CD4-positive, alpha-beta T cell (primary cell): ENCODE measurements at regions not wholly inside any gene's neighbourhood (a gene's known extent, or its start where the extent isn't known, plus 50 kb on each side); places are given as distances from the start of the nearest gene placed in this dataset.

ENCODE experiments used
- ATAC-seq: fragments of 200-7000 bp; cut with Tn5 transposase; one replicate; pipeline ENCODE4 v1.10.0; 2022; ENCODE audit warnings: mild to moderate bottlenecking; ENCODE audit not compliant: poor library complexity
- CTCF ChIA-PET: fragments of 350-600 bp; sonication (Branson Sonifier 250); formaldehyde crosslinking; loops from one replicate; lab custom pipeline; 2021; ENCODE audit warnings: antibody characterized with exemption, inconsistent platforms; lab: Charles Lee
- POLR2A ChIA-PET: fragments of 350-600 bp; sonication (Branson Sonifier 250); formaldehyde crosslinking; loops from one replicate; lab custom pipeline; 2021; ENCODE audit warnings: antibody characterized with exemption, inconsistent platforms; lab: Charles Lee
- DNase-seq, 14 experiments: peaks; one replicate each; pipeline ENCODE4 v3.0.0-alpha.2; 2013 to 2020; ENCODE audit warnings: mixed read lengths in 2 of 14
- H3K27ac ChIP-seq, 2 donors: one replicate each; pipeline versions ENCODE4 v1.5.1 to v1.7.0; 2013; ENCODE audit warnings: low read length in 2 of 2, low read depth in 1 of 2, mild to moderate bottlenecking in 1 of 2
- H3K27me3 ChIP-seq, 2 experiments: 1 replicate in 1 of 2; 2 replicates in 1 of 2; pipeline versions ENCODE4 v1.6.1 to v1.7.0; 2013; ENCODE audit warnings: low read length in 2 of 2, control low read depth in 1 of 2, mild to moderate bottlenecking in 1 of 2, moderate library complexity in 1 of 2; ENCODE audit not compliant: insufficient read depth in 2 of 2, control insufficient read depth in 1 of 2
- H3K36me3 ChIP-seq: one replicate; pipeline ENCODE4 v1.6.1; 2013; ENCODE audit warnings: low read length, control low read depth; ENCODE audit not compliant: insufficient read depth
- H3K4me1 ChIP-seq: one replicate; pipeline ENCODE4 v1.6.1; 2013; ENCODE audit warnings: low read length, control low read depth; ENCODE audit not compliant: insufficient read depth
- H3K4me3 ChIP-seq: one replicate; pipeline ENCODE4 v1.5.1; 2013; ENCODE audit warnings: mild to moderate bottlenecking, low read length, moderate library complexity
- H3K9me3 ChIP-seq, 2 experiments: 1 replicate in 1 of 2; 2 replicates in 1 of 2; pipeline versions ENCODE4 v1.6.1 to v1.7.0; 2013; ENCODE audit warnings: low read length in 2 of 2, mild to moderate bottlenecking in 2 of 2, control low read depth in 1 of 2, moderate library complexity in 1 of 2; ENCODE audit not compliant: control insufficient read depth in 1 of 2, insufficient read depth in 1 of 2
- H3K27ac Mint-ChIP-seq: one replicate; pipeline ENCODE4 v1.8.0; 2020; ENCODE audit warnings: mixed read lengths
- H3K27me3 Mint-ChIP-seq: one replicate; pipeline ENCODE4 v1.8.0; 2021; ENCODE audit warnings: mixed read lengths
- H3K36me3 Mint-ChIP-seq: one replicate; pipeline ENCODE4 v1.8.0; 2021; ENCODE audit warnings: low read depth, mixed read lengths
- H3K4me1 Mint-ChIP-seq: one replicate; pipeline ENCODE4 v1.8.0; 2021; ENCODE audit warnings: low read depth, mixed read lengths
- H3K4me3 Mint-ChIP-seq: one replicate; pipeline ENCODE4 v1.8.0; 2020; ENCODE audit warnings: mild to moderate bottlenecking, mixed read lengths
- H3K9me3 Mint-ChIP-seq: one replicate; pipeline ENCODE4 v1.8.0; 2020; ENCODE audit warnings: mixed read lengths
- CTCF ChIP-seq: fragments of 200-600 bp; IDR thresholded peaks from one replicate; pipeline ENCODE4 v1.8.0; 2022; ENCODE audit warnings: antibody characterized with exemption, mild to moderate bottlenecking
- intact Hi-C, 2 experiments: fragments of 100-400 bp; cut with DNase I in 1 of 2; cut with micrococcal nuclease in 1 of 2; formaldehyde crosslinking; loops; one replicate each; pipeline versions ENCODE4 v1.15.1 to v1.9.0; 2023 to 2025; cut with DNase I, micrococcal nuclease

- Histone ChIP-seq H3K9me3 (no peaks in the 10 kb centered on the region), H3K27ac (no peak overlapping the region), H3K36me3 (no peaks in the 10 kb centered on the region), H3K4me1 (no peaks in the 10 kb centered on the region), H3K4me3 (no peak overlapping the region), H3K27me3 (no peaks in the 10 kb centered on the region)
- ChIA-PET CTCF (no interaction called here), POLR2A (no interaction called here)
- Mint-ChIP-seq H3K27me3 (peaks cover 4% of the 10 kb centered on the region), H3K4me3 (no peak overlapping the region), H3K9me3 (no peaks in the 10 kb centered on the region), H3K27ac (no peak overlapping the region), H3K36me3 (no peaks in the 10 kb centered on the region), H3K4me1 (no peaks in the 10 kb centered on the region)
- ATAC-seq (no peak), DNase-seq (no peak)
- intact Hi-C loops = no loop called here
- no peak for TF ChIP-seq CTCF
These were observed 219.5 kb upstream of the PHYHIPL start for GRCh38 chr10:58956926-58957325.

- no peaks in the 10 kb centered on the region for H3K36me3 ChIP-seq
- ATAC-seq (no peak), DNase-seq (no peak)
- H3K27ac ChIP-seq = no peak overlapping the region
- Mint-ChIP-seq H3K36me3 (no peaks in the 10 kb centered on the region), H3K27ac (no peak overlapping the region), H3K4me1 (no peaks in the 10 kb centered on the region), H3K4me3 (no peak overlapping the region), H3K27me3 (peaks cover 4% of the 10 kb centered on the region), H3K9me3 (no peaks in the 10 kb centered on the region)
- no peaks in the 10 kb centered on the region for H3K9me3 ChIP-seq
- CTCF ChIA-PET = no interaction called here
- no peaks in the 10 kb centered on the region for H3K27me3 ChIP-seq
- intact Hi-C loops = no loop called here
- H3K4me1 ChIP-seq = no peaks in the 10 kb centered on the region
- no peak for TF ChIP-seq CTCF
- POLR2A ChIA-PET = no interaction called here
- no peak overlapping the region for H3K4me3 ChIP-seq
These were observed 218.9 kb upstream of the PHYHIPL start for GRCh38 chr10:58957517-58957916.

GRCh38 chr10:58963101-58963534 is 213.3 kb upstream of the PHYHIPL start:
- DNase-seq (no peak), ATAC-seq (no peak)
- peaks cover 0 to under 1% of the 10 kb centered on the region in 2 experiments for H3K27me3 ChIP-seq
- intact Hi-C loops = no loop called here
- Mint-ChIP-seq H3K4me3 (no peak overlapping the region), H3K27ac (no peak overlapping the region), H3K36me3 (no peaks in the 10 kb centered on the region), H3K9me3 (no peaks in the 10 kb centered on the region), H3K4me1 (no peaks in the 10 kb centered on the region), H3K27me3 (peaks cover 17% of the 10 kb centered on the region)
- no peak overlapping the region for H3K27ac ChIP-seq
- H3K36me3 ChIP-seq = no peaks in the 10 kb centered on the region
- no peaks in the 10 kb centered on the region for H3K4me1 ChIP-seq
- no peak for TF ChIP-seq CTCF
- POLR2A ChIA-PET = no interaction called here
- no peak overlapping the region for H3K4me3 ChIP-seq
- CTCF ChIA-PET = no interaction called here
- no peaks in the 10 kb centered on the region for H3K9me3 ChIP-seq
